Gastroesophageal sphincter (tissue), 3 donors: ENCODE measurements at regions not wholly inside any gene's neighbourhood (a gene's known extent, or its start where the extent isn't known, plus 50 kb on each side); places are given as distances from the start of the nearest gene placed in this dataset.

Experiments
- EP300 ChIP-seq: sonication (generic); formaldehyde crosslinking; IDR thresholded peaks from one replicate; pipeline ENCODE4 v1.6.1; 2017; ENCODE audit warnings: antibody characterized with exemption, mild to moderate bottlenecking
- POLR2A ChIP-seq, 2 donors: fragments of 450-650 bp; IDR thresholded peaks; one replicate each; pipeline ENCODE4 v1.6.1; 2017; ENCODE audit warnings: antibody characterized with exemption in 2 of 2, mild to moderate bottlenecking in 2 of 2, moderate library complexity in 1 of 2
- TF ChIP-seq, protein P1 (sequence below), 4 experiments: fragments of 200-600 bp in 2 of 4; fragments of 450-650 bp in 2 of 4; sonication (generic) in 1 of 4; IDR thresholded peaks; one replicate each; pipeline ENCODE4 v1.5.1; 2017 to 2019; ENCODE audit warnings: antibody characterized with exemption in 4 of 4, mild to moderate bottlenecking in 2 of 4, moderate library complexity in 2 of 4

DNA sequence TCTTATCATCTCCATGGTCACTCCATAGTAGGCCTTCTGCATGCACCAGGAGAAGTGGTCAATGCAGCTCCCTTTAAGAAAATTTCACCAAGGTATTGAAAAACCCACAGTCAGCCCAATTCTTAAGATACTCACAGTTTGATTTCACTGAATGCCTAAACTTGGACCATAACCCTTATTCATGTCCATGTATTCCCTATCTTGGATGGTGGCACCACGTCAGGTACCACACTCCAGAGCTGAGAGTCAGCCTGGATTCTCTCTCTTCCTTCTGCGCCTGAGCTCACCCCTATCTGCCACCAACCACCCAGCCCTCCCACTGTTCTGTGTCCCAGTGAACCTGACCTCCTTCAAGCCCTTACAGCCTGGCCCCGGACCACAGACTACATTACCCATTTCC is 183.2 kb upstream of the NR2F2 start:
- TF ChIP-seq, protein P1, sequence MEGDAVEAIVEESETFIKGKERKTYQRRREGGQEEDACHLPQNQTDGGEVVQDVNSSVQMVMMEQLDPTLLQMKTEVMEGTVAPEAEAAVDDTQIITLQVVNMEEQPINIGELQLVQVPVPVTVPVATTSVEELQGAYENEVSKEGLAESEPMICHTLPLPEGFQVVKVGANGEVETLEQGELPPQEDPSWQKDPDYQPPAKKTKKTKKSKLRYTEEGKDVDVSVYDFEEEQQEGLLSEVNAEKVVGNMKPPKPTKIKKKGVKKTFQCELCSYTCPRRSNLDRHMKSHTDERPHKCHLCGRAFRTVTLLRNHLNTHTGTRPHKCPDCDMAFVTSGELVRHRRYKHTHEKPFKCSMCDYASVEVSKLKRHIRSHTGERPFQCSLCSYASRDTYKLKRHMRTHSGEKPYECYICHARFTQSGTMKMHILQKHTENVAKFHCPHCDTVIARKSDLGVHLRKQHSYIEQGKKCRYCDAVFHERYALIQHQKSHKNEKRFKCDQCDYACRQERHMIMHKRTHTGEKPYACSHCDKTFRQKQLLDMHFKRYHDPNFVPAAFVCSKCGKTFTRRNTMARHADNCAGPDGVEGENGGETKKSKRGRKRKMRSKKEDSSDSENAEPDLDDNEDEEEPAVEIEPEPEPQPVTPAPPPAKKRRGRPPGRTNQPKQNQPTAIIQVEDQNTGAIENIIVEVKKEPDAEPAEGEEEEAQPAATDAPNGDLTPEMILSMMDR (IDR thresholded peaks at IDR 0.05), result no peak
- TF ChIP-seq EP300 (no peak), POLR2A (IDR thresholded peaks at IDR 0.05) (no peak)
